HepG2 (cell line): ENCODE measurements at regions not wholly inside any gene's neighbourhood (a gene's known extent, or its start where the extent isn't known, plus 50 kb on each side); places are given as distances from the start of the nearest gene placed in this dataset.

Experiments
- CSRNP1 ChIP-seq: sonication (generic); formaldehyde crosslinking; IDR thresholded peaks from 2 replicates; pipeline ENCODE4 v1.8.1; 2023; ENCODE audit warnings: mild to moderate bottlenecking, missing genetic modification reagents
- FOXC1 ChIP-seq: sonication (generic); formaldehyde crosslinking; IDR thresholded peaks from 2 replicates; pipeline ENCODE4 v1.8.0; 2022; ENCODE audit warnings: mild to moderate bottlenecking, missing genetic modification reagents, borderline replicate concordance
- GABPA ChIP-seq, 2 experiments: IDR thresholded peaks; 2 replicates each; pipeline ENCODE4 v1.6.1; 2011 to 2016; ENCODE audit warnings: low read depth in 2 of 2, low read length in 1 of 2, missing biosample characterization in 1 of 2, missing genetic modification characterization in 1 of 2
- KLF11 ChIP-seq: IDR thresholded peaks from 2 replicates; pipeline ENCODE4 v1.6.1; 2016; ENCODE audit warnings: missing compliant biosample characterization
- STAG1 ChIP-seq: sonication (generic); formaldehyde crosslinking; IDR thresholded peaks from 2 replicates; pipeline ENCODE4 v1.4.0; 2020; ENCODE audit warnings: missing genetic modification reagents
- YEATS4 ChIP-seq: sonication (generic); formaldehyde crosslinking; IDR thresholded peaks from 2 replicates; pipeline ENCODE4 v1.4.0; 2020; ENCODE audit warnings: missing genetic modification reagents, borderline replicate concordance
- ZFP90 ChIP-seq: sonication (generic); formaldehyde crosslinking; IDR thresholded peaks from 2 replicates; pipeline ENCODE4 v1.8.0; 2022; ENCODE audit warnings: missing genetic modification reagents, mild to moderate bottlenecking, inconsistent platforms, borderline replicate concordance
- ZNF503 ChIP-seq: sonication (generic); formaldehyde crosslinking; IDR thresholded peaks from 2 replicates; pipeline ENCODE4 v1.4.0; 2020; ENCODE audit warnings: missing genetic modification reagents
- ZNF703 ChIP-seq: sonication (generic); formaldehyde crosslinking; IDR thresholded peaks from 2 replicates; pipeline ENCODE4 v1.5.1; 2020; ENCODE audit warnings: missing genetic modification reagents, mild to moderate bottlenecking, moderate library complexity, borderline replicate concordance
- TF ChIP-seq, protein P1 (sequence below): sonication (generic); formaldehyde crosslinking; IDR thresholded peaks from 2 replicates; pipeline ENCODE4 v1.4.0; 2020; ENCODE audit warnings: missing genetic modification reagents, mild to moderate bottlenecking, borderline replicate concordance

DNA sequence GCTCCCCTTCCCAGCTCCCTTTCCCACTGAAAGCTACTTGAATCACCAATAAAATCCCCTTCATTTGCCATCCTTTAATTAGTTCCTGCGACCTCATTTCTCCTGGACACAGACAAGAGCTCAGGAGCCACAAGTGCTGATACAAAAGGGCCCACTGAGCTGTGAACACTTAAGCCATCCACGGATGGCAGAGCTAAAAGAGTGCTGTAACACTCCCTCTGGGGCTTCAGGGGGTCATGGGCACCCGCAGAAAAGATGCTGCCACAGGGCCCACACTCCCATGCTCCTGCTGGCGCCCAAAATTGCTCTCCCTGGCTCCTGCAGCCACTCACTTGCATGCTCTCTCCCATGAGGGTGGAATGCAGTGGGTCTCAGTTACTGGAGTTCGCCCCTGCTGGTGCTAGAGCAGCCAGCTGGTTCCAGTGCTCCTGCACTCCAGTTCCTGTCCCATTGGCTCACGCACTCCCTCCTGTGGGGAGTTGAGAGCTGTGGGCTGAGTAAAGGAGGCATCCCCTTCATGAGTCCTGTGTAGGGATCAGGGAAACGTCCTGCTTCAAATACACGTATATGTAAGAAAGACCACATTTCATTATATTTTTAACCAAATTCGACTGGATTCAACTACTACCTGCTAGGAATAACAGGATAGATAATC lies 1291.0 kb downstream of the ARAP2 start (continued):
- TF ChIP-seq, protein P1, sequence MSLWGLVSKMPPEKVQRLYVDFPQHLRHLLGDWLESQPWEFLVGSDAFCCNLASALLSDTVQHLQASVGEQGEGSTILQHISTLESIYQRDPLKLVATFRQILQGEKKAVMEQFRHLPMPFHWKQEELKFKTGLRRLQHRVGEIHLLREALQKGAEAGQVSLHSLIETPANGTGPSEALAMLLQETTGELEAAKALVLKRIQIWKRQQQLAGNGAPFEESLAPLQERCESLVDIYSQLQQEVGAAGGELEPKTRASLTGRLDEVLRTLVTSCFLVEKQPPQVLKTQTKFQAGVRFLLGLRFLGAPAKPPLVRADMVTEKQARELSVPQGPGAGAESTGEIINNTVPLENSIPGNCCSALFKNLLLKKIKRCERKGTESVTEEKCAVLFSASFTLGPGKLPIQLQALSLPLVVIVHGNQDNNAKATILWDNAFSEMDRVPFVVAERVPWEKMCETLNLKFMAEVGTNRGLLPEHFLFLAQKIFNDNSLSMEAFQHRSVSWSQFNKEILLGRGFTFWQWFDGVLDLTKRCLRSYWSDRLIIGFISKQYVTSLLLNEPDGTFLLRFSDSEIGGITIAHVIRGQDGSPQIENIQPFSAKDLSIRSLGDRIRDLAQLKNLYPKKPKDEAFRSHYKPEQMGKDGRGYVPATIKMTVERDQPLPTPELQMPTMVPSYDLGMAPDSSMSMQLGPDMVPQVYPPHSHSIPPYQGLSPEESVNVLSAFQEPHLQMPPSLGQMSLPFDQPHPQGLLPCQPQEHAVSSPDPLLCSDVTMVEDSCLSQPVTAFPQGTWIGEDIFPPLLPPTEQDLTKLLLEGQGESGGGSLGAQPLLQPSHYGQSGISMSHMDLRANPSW (CRISPR knock-in tag) = no peak
- TF ChIP-seq GABPA (IDR thresholded peaks at IDR 0.05; ENCODE audit: low read depth, low read length) = no peak
- 0 out of 2 replicates have a peak, but pooled peaks have one; percentile 13 for TF ChIP-seq GABPA (CRISPR knock-in tag; IDR thresholded peaks at IDR 0.05; ENCODE audit: low read depth)
- no peak for TF ChIP-seq YEATS4 (CRISPR knock-in tag)
- no peak for TF ChIP-seq ZFP90 (CRISPR knock-in tag)
- no peak for TF ChIP-seq FOXC1 (CRISPR knock-in tag)
- peak; percentile 73 for TF ChIP-seq STAG1 (CRISPR knock-in tag)
- no peak for TF ChIP-seq KLF11 (CRISPR knock-in tag)
- TF ChIP-seq CSRNP1 (CRISPR knock-in tag) = no peak
- TF ChIP-seq ZNF503 (CRISPR knock-in tag) = no peak
- no peak for TF ChIP-seq ZNF703 (CRISPR knock-in tag)
- TF ChIP-seq, all 625 proteins: peak for 7
